Neural progenitor cell (in vitro differentiated cells): ENCODE measurements at regions not wholly inside any gene's neighbourhood (a gene's known extent, or its start where the extent isn't known, plus 50 kb on each side); places are given as distances from the start of the nearest gene placed in this dataset.
A peak's percentile ranks its signal among the peaks of the same experiment; 100 is the strongest.

Experiments
- DNase-seq: peaks from one replicate; pipeline ENCODE4 v3.0.0-alpha.2; 2016; ENCODE audit warnings: low spot score
- H2AFZ ChIP-seq: fragments of 200-600 bp; sonication (generic); replicated peaks from 2 replicates; pipeline ENCODE4 v1.6.1; 2016; ENCODE audit warnings: antibody characterized with exemption
- H3F3A ChIP-seq: fragments of 200-600 bp; sonication (generic); 2 replicates; pipeline ENCODE4 v1.6.1; 2016; ENCODE audit warnings: antibody characterized with exemption, low read depth
- H3K27ac ChIP-seq: fragments of 200-600 bp; sonication (generic); 2 replicates; pipeline ENCODE4 v1.5.1; 2016; ENCODE audit warnings: mild to moderate bottlenecking
- H3K27me3 ChIP-seq: fragments of 200-600 bp; sonication (generic); 2 replicates; pipeline ENCODE4 v1.6.1; 2016; ENCODE audit warnings: mild to moderate bottlenecking, moderate library complexity
- H3K36me3 ChIP-seq: fragments of 200-600 bp; sonication (generic); 2 replicates; pipeline ENCODE4 v1.5.1; 2016
- H3K4me1 ChIP-seq: fragments of 200-600 bp; sonication (generic); 2 replicates; pipeline ENCODE4 v1.6.1; 2016; ENCODE audit warnings: mixed run types
- H3K4me2 ChIP-seq: fragments of 200-600 bp; sonication (generic); 2 replicates; pipeline ENCODE4 v1.6.1; 2016
- H3K4me3 ChIP-seq: fragments of 200-600 bp; sonication (generic); 2 replicates; pipeline ENCODE4 v1.5.1; 2016
- H3K79me2 ChIP-seq: fragments of 200-600 bp; sonication (generic); 2 replicates; pipeline ENCODE4 v1.6.1; 2016; ENCODE audit warnings: low read depth
- H3K9ac ChIP-seq: fragments of 200-600 bp; sonication (generic); 2 replicates; pipeline ENCODE4 v1.6.1; 2016
- H3K9me3 ChIP-seq: fragments of 200-600 bp; sonication (generic); 2 replicates; pipeline ENCODE4 v1.5.1; 2016; ENCODE audit warnings: low read depth
- H4K20me1 ChIP-seq: fragments of 200-600 bp; sonication (generic); 2 replicates; pipeline ENCODE4 v1.6.1; 2016; ENCODE audit warnings: low read depth
- H3K27ac Mint-ChIP-seq: 3 replicates; pipeline ENCODE4 v1.8.0; 2021; ENCODE audit warnings: mixed read lengths
- H3K27me3 Mint-ChIP-seq: 2 replicates; pipeline ENCODE4 v1.8.0; 2022; ENCODE audit warnings: low read depth, mild to moderate bottlenecking, inconsistent platforms, moderate library complexity, mixed read lengths; ENCODE audit not compliant: insufficient read depth
- H3K36me3 Mint-ChIP-seq: 3 replicates; pipeline ENCODE4 v1.8.0; 2021; ENCODE audit warnings: mixed read lengths
- H3K4me1 Mint-ChIP-seq: 3 replicates; pipeline ENCODE4 v1.8.0; 2021; ENCODE audit warnings: mixed read lengths
- H3K4me3 Mint-ChIP-seq: 3 replicates; pipeline ENCODE4 v1.8.0; 2021; ENCODE audit warnings: mild to moderate bottlenecking, moderate library complexity, mixed read lengths
- H3K9me3 Mint-ChIP-seq: 3 replicates; pipeline ENCODE4 v1.8.0; 2020; ENCODE audit warnings: mixed read lengths
- CTCF ChIP-seq: fragments of 200-600 bp; sonication (generic); IDR thresholded peaks from 2 replicates; pipeline ENCODE4 v1.5.1; 2017; ENCODE audit warnings: antibody characterized with exemption, mild to moderate bottlenecking
- EZH2 ChIP-seq: fragments of 200-600 bp; sonication (generic); IDR thresholded peaks from 2 replicates; pipeline ENCODE4 v1.6.1; 2017; ENCODE audit warnings: antibody characterized with exemption, mild to moderate bottlenecking, moderate library complexity
- EZH2phosphoT487 ChIP-seq: fragments of 200-600 bp; sonication (generic); IDR thresholded peaks from 2 replicates; pipeline ENCODE4 v1.6.1; 2017; ENCODE audit warnings: antibody characterized with exemption

GRCh38 chr1:60527567-60527966 is 454.0 kb upstream of the C1orf87 start:
- no peaks in the 10 kb centered on the region for H3K36me3 Mint-ChIP-seq
- H3K79me2 ChIP-seq, result no peaks in the 10 kb centered on the region
- no peak overlapping the region for H3K9ac ChIP-seq
- DNase-seq, result no peak
- H3F3A ChIP-seq, result no peaks in the 10 kb centered on the region
- no peak overlapping the region for H3K27ac Mint-ChIP-seq
- H3K4me2 ChIP-seq, result no peak overlapping the region
- H3K4me1 ChIP-seq, result no peaks in the 10 kb centered on the region
- no peak overlapping the region for H3K27ac ChIP-seq
- H2AFZ ChIP-seq, result no peak overlapping the region
- no peaks in the 10 kb centered on the region for H3K9me3 Mint-ChIP-seq
- H3K4me3 Mint-ChIP-seq, result no peak overlapping the region
- no peaks in the 10 kb centered on the region for H3K4me1 Mint-ChIP-seq
- no peak for TF ChIP-seq EZH2
- TF ChIP-seq CTCF, result no peak
- no peak for TF ChIP-seq EZH2phosphoT487
- no peaks in the 10 kb centered on the region for H3K27me3 ChIP-seq
- no peak overlapping the region for H3K4me3 ChIP-seq
- no peaks in the 10 kb centered on the region for H3K9me3 ChIP-seq
- peaks cover 2% of the 10 kb centered on the region for H3K27me3 Mint-ChIP-seq
- no peaks in the 10 kb centered on the region for H3K36me3 ChIP-seq
- H4K20me1 ChIP-seq, result no peaks in the 10 kb centered on the region

- H3K9me3 Mint-ChIP-seq, result no peaks in the 10 kb centered on the region
- no peak for TF ChIP-seq CTCF
- TF ChIP-seq EZH2phosphoT487, result no peak
- TF ChIP-seq EZH2, result no peak
- H3K4me1 Mint-ChIP-seq, result peaks cover 9% of the 10 kb centered on the region
- H3K36me3 ChIP-seq, result no peaks in the 10 kb centered on the region
- no peaks in the 10 kb centered on the region for H3K36me3 Mint-ChIP-seq
- no peaks in the 10 kb centered on the region for H3F3A ChIP-seq
- no peaks in the 10 kb centered on the region for H3K27me3 Mint-ChIP-seq
- H3K4me3 ChIP-seq, result no peak overlapping the region
- H3K4me2 ChIP-seq, result no peak overlapping the region
- no peaks in the 10 kb centered on the region for H3K4me1 ChIP-seq
- DNase-seq, result no peak
- H3K27ac Mint-ChIP-seq, result no peak overlapping the region
- no peak overlapping the region for H3K9ac ChIP-seq
- H3K27ac ChIP-seq, result no peak overlapping the region
- H2AFZ ChIP-seq, result peak overlapping the region; percentile 48
- no peaks in the 10 kb centered on the region for H3K27me3 ChIP-seq
- H3K79me2 ChIP-seq, result no peaks in the 10 kb centered on the region
- H4K20me1 ChIP-seq, result no peaks in the 10 kb centered on the region
- H3K4me3 Mint-ChIP-seq, result no peak overlapping the region
- H3K9me3 ChIP-seq, result no peaks in the 10 kb centered on the region
Measured at GRCh38 chr1:60516996-60517395, 443.4 kb upstream of the C1orf87 start.

- no peak overlapping the region for H3K9ac ChIP-seq
- no peak overlapping the region for H3K27ac ChIP-seq
- no peak overlapping the region for H3K4me2 ChIP-seq
- Mint-ChIP-seq H3K4me3 (no peak overlapping the region), H3K27me3 (no peaks in the 10 kb centered on the region), H3K36me3 (no peaks in the 10 kb centered on the region), H3K9me3 (no peaks in the 10 kb centered on the region), H3K27ac (no peak overlapping the region), H3K4me1 (no peaks in the 10 kb centered on the region)
- no peaks in the 10 kb centered on the region for H3K79me2 ChIP-seq
- no peak for DNase-seq
- H3K4me1 ChIP-seq, result no peaks in the 10 kb centered on the region
- H3K9me3 ChIP-seq, result no peaks in the 10 kb centered on the region
- H2AFZ ChIP-seq, result no peak overlapping the region
- TF ChIP-seq EZH2phosphoT487, result no peak
- no peaks in the 10 kb centered on the region for H3F3A ChIP-seq
- no peaks in the 10 kb centered on the region for H4K20me1 ChIP-seq
- H3K36me3 ChIP-seq, result no peaks in the 10 kb centered on the region
- no peak overlapping the region for H3K4me3 ChIP-seq
- H3K27me3 ChIP-seq, result no peaks in the 10 kb centered on the region
Measured at GRCh38 chr1:60510162-60510561, 436.6 kb upstream of the C1orf87 start.

- Mint-ChIP-seq H3K4me1 (peaks cover 2% of the 10 kb centered on the region), H3K27ac (no peak overlapping the region), H3K4me3 (no peak overlapping the region), H3K36me3 (no peaks in the 10 kb centered on the region), H3K9me3 (no peaks in the 10 kb centered on the region), H3K27me3 (peaks cover 2% of the 10 kb centered on the region)
- TF ChIP-seq EZH2 (no peak), EZH2phosphoT487 (no peak), CTCF (no peak)
- H3K9ac ChIP-seq, result no peak overlapping the region
- no peaks in the 10 kb centered on the region for H3K36me3 ChIP-seq
- H3K27me3 ChIP-seq, result no peaks in the 10 kb centered on the region
- H3F3A ChIP-seq, result no peaks in the 10 kb centered on the region
- no peak overlapping the region for H3K4me2 ChIP-seq
- H3K79me2 ChIP-seq, result no peaks in the 10 kb centered on the region
- no peak overlapping the region for H3K27ac ChIP-seq
- H2AFZ ChIP-seq, result no peak overlapping the region
- no peak for DNase-seq
- no peak overlapping the region for H3K4me3 ChIP-seq
- H3K9me3 ChIP-seq, result no peaks in the 10 kb centered on the region
- H4K20me1 ChIP-seq, result no peaks in the 10 kb centered on the region
- no peaks in the 10 kb centered on the region for H3K4me1 ChIP-seq
Measured at GRCh38 chr1:60504206-60504840, 430.8 kb upstream of the C1orf87 start.
